ENCODE measurements at regions not wholly inside any gene's neighbourhood (a gene's known extent, or its start where the extent isn't known, plus 50 kb on each side); places are given as distances from the start of the nearest gene placed in this dataset.

GRCh38 chr18:22591222-22591621 lies 173.5 kb upstream of the CTAGE1 start:
- TF ChIP-seq POLR2A (IDR thresholded peaks at IDR 0.05; ENCODE audit: extremely low read depth, insufficient read length), result no peak
- TF ChIP-seq, protein P1, sequence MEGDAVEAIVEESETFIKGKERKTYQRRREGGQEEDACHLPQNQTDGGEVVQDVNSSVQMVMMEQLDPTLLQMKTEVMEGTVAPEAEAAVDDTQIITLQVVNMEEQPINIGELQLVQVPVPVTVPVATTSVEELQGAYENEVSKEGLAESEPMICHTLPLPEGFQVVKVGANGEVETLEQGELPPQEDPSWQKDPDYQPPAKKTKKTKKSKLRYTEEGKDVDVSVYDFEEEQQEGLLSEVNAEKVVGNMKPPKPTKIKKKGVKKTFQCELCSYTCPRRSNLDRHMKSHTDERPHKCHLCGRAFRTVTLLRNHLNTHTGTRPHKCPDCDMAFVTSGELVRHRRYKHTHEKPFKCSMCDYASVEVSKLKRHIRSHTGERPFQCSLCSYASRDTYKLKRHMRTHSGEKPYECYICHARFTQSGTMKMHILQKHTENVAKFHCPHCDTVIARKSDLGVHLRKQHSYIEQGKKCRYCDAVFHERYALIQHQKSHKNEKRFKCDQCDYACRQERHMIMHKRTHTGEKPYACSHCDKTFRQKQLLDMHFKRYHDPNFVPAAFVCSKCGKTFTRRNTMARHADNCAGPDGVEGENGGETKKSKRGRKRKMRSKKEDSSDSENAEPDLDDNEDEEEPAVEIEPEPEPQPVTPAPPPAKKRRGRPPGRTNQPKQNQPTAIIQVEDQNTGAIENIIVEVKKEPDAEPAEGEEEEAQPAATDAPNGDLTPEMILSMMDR (IDR thresholded peaks at IDR 0.05; ENCODE audit: low read depth, low read length), result no peak
- TF ChIP-seq MAX (IDR thresholded peaks at IDR 0.05; ENCODE audit: low read depth, low read length), result no peak
- no peak for TF ChIP-seq MYC (IDR thresholded peaks at IDR 0.05; ENCODE audit: low read depth, low read length)
